PC-3 (cell line): ENCODE measurements at regions not wholly inside any gene's neighbourhood (a gene's known extent, or its start where the extent isn't known, plus 50 kb on each side); places are given as distances from the start of the nearest gene placed in this dataset.

Experiments used
- ATAC-seq: fragments of 200-7000 bp; cut with Tn5 transposase; 2 replicates; pipeline ENCODE4 v1.9.1; 2020; ENCODE audit warnings: mild to moderate bottlenecking, moderate library complexity
- BruUV-seq: library from RNA; stranded (reverse); fragments of 400-500 nt; replicated peaks from 2 replicates; lab custom pipeline; 2021; lab: Mats Ljungman, UMichigan
- CTCF ChIA-PET: fragments of 300-600 bp; sonication (Branson Sonifier 250); formaldehyde crosslinking; loops from one replicate; lab custom pipeline; 2022; ENCODE audit warnings: antibody characterized with exemption; lab: Charles Lee
- POLR2A ChIA-PET: fragments of 300-600 bp; sonication (Branson Sonifier 250); formaldehyde crosslinking; loops from one replicate; lab custom pipeline; 2022; ENCODE audit warnings: antibody characterized with exemption; ENCODE audit not compliant: unreplicated experiment; lab: Charles Lee
- DNase-seq: peaks from one replicate; pipeline ENCODE4 v3.0.0-alpha.2; 2015
- H2AFZ ChIP-seq: fragments of 300-600 bp; sonication (generic); 2 replicates; pipeline ENCODE4 v1.6.0; 2016; ENCODE audit warnings: antibody characterized with exemption, low read length
- H3F3A ChIP-seq: fragments of 300-600 bp; sonication (generic); one replicate; pipeline ENCODE4 v1.6.0; 2017; ENCODE audit warnings: antibody characterized with exemption, low read length, control low read depth, mild to moderate bottlenecking; ENCODE audit not compliant: unreplicated experiment
- H3K27ac ChIP-seq: fragments of 300-600 bp; sonication (generic); 2 replicates; pipeline ENCODE4 v1.5.1; 2016; ENCODE audit warnings: mild to moderate bottlenecking, low read length
- H3K27me3 ChIP-seq: fragments of 300-600 bp; sonication (generic); 2 replicates; pipeline ENCODE4 v1.6.1; 2016; ENCODE audit warnings: low read length, mixed read lengths
- H3K36me3 ChIP-seq: fragments of 300-600 bp; sonication (generic); 2 replicates; pipeline ENCODE4 v1.6.1; 2016; ENCODE audit warnings: low read depth, mixed run types, low read length, mixed read lengths
- H3K4me1 ChIP-seq: fragments of 300-600 bp; sonication (generic); 2 replicates; pipeline ENCODE4 v1.5.1; 2016; ENCODE audit warnings: low read length; ENCODE audit not compliant: insufficient read depth
- H3K4me2 ChIP-seq: fragments of 300-600 bp; sonication (generic); 2 replicates; pipeline ENCODE4 v1.6.0; 2016; ENCODE audit warnings: low read length
- H3K4me3 ChIP-seq: fragments of 300-600 bp; sonication (generic); 2 replicates; pipeline ENCODE4 v1.5.1; 2016; ENCODE audit warnings: mild to moderate bottlenecking, low read length, mixed read lengths
- H3K79me2 ChIP-seq: fragments of 300-600 bp; sonication (generic); 2 replicates; pipeline ENCODE4 v1.6.1; 2017; ENCODE audit warnings: low read length, mixed read lengths
- H3K9ac ChIP-seq: fragments of 300-600 bp; sonication (generic); 2 replicates; pipeline ENCODE4 v1.6.0; 2016; ENCODE audit warnings: mild to moderate bottlenecking, low read length
- H3K9me2 ChIP-seq: fragments of 300-600 bp; sonication (generic); replicated peaks from 2 replicates; pipeline ENCODE4 v1.6.1; 2016; ENCODE audit warnings: mixed run types, low read length, mixed read lengths
- H3K9me3 ChIP-seq: fragments of 300-600 bp; sonication (generic); 2 replicates; pipeline ENCODE4 v1.6.1; 2016; ENCODE audit warnings: low read length, mixed read lengths
- H4K20me1 ChIP-seq: fragments of 300-600 bp; sonication (generic); 2 replicates; pipeline ENCODE4 v1.6.1; 2016; ENCODE audit warnings: low read length, mixed read lengths
- EZH2 ChIP-seq: fragments of 300-600 bp; sonication (generic); IDR thresholded peaks from one replicate; pipeline ENCODE4 v1.6.1; 2017; ENCODE audit warnings: antibody characterized with exemption, mild to moderate bottlenecking, low read length; ENCODE audit not compliant: unreplicated experiment
- EZH2phosphoT487 ChIP-seq: fragments of 300-600 bp; sonication (generic); IDR thresholded peaks from 2 replicates; pipeline ENCODE4 v1.6.1; 2018; ENCODE audit warnings: mild to moderate bottlenecking, antibody characterized with exemption, low read length, borderline replicate concordance
- intact Hi-C: fragments of 100-400 bp; cut with micrococcal nuclease; formaldehyde crosslinking; loops from 2 replicates; pipeline ENCODE4 v1.9.0; 2023
- TF ChIP-seq, protein P1 (sequence below): fragments of 300-600 bp; sonication (generic); conservative IDR thresholded peaks from 2 replicates; pipeline ENCODE4 v1.5.1; 2017; ENCODE audit warnings: antibody characterized with exemption, low read depth, mild to moderate bottlenecking, low read length

- intact Hi-C loops: no loop called here
- H3K9ac ChIP-seq: no peak overlapping the region
- POLR2A ChIA-PET: no interaction called here
Measured at GRCh38 chr10:70952921-70953320, 64.6 kb upstream of the PCBD1 start.

DNA sequence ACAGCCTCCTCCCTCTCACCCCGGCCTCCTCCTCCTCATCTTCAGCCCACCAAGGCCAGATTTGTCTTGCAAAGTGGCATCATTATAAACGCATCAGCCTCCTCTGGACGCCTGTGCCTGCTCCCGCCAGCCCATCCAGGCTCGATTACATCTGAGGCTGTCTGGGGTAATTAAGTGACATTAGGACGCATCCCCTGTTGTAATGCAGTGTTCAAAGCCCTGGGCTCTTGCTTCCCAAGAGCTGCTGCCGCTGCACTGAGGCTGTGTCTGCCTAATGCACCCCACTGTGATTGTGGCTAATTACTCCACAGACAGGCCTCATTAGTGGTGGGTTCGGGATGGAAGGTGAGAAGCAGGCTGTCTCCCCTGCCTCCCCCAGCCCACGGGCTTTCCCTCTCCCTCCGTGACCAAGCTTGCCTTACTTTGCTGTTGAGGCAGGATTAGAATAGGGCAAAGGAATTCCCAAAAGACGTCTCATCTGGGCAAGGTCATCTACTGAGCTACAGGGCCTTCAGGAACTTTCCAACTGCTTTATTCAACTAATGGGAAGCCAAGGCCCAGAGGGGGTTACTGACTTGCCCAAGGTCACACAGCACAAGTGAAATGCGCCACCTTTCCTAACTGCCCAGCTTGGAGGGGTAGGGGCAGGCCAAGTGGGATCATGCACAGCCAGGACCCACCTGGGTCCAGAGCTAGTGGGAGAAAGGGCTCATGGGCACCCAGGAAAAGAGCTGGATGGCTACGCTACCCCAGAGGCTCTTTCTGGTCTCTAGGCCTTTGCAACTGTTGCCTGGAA is 66.2 kb upstream of the PCBD1 start:
- peaks cover 43% of the 10 kb centered on the region for H3K27me3 ChIP-seq
- no TSS peak for BruUV-seq
- CTCF ChIA-PET: no interaction called here

More at GRCh38 chr10:70952921-70953320, 64.6 kb upstream of the PCBD1 start:
- Histone ChIP-seq H4K20me1 (no peaks in the 10 kb centered on the region), H3K4me3 (no peak overlapping the region), H3K36me3 (no peaks in the 10 kb centered on the region), H3F3A (no peaks in the 10 kb centered on the region), H3K4me1 (no peaks in the 10 kb centered on the region), H3K27ac (no peak overlapping the region), H3K4me2 (no peak overlapping the region), H3K79me2 (no peaks in the 10 kb centered on the region), H2AFZ (no peak overlapping the region), H3K9me2 (no peaks in the 10 kb centered on the region), H3K9me3 (no peaks in the 10 kb centered on the region), H3K27me3 (peaks cover 39% of the 10 kb centered on the region)
- no TSS peak for BruUV-seq
- TF ChIP-seq EZH2: no peak
- no peak for TF ChIP-seq EZH2phosphoT487
- TF ChIP-seq, protein P1, sequence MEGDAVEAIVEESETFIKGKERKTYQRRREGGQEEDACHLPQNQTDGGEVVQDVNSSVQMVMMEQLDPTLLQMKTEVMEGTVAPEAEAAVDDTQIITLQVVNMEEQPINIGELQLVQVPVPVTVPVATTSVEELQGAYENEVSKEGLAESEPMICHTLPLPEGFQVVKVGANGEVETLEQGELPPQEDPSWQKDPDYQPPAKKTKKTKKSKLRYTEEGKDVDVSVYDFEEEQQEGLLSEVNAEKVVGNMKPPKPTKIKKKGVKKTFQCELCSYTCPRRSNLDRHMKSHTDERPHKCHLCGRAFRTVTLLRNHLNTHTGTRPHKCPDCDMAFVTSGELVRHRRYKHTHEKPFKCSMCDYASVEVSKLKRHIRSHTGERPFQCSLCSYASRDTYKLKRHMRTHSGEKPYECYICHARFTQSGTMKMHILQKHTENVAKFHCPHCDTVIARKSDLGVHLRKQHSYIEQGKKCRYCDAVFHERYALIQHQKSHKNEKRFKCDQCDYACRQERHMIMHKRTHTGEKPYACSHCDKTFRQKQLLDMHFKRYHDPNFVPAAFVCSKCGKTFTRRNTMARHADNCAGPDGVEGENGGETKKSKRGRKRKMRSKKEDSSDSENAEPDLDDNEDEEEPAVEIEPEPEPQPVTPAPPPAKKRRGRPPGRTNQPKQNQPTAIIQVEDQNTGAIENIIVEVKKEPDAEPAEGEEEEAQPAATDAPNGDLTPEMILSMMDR: no peak
- DNase-seq (no peak), ATAC-seq (no peak)
- CTCF ChIA-PET: no interaction called here

More for the DNA sequence above, 66.2 kb upstream of the PCBD1 start:
- no peak for DNase-seq
- no peak overlapping the region for H3K4me3 ChIP-seq
- H3K27ac ChIP-seq: no peak overlapping the region
- no peaks in the 10 kb centered on the region for H3K79me2 ChIP-seq
- H2AFZ ChIP-seq: no peak overlapping the region
- ATAC-seq: no peak
- H3K36me3 ChIP-seq: no peaks in the 10 kb centered on the region
- intact Hi-C loops: no loop called here
- no peak overlapping the region for H3K4me2 ChIP-seq
- no peaks in the 10 kb centered on the region for H3K9me3 ChIP-seq
- no peaks in the 10 kb centered on the region for H3K9me2 ChIP-seq
- POLR2A ChIA-PET: no interaction called here
- TF ChIP-seq EZH2phosphoT487 (no peak), EZH2 (no peak)
- TF ChIP-seq, protein P1: no peak
- H3F3A ChIP-seq: no peaks in the 10 kb centered on the region
- no peaks in the 10 kb centered on the region for H3K4me1 ChIP-seq
- no peak overlapping the region for H3K9ac ChIP-seq
- H4K20me1 ChIP-seq: no peaks in the 10 kb centered on the region
